Suprapubic skin (tissue), 4 donors: ENCODE measurements at regions not wholly inside any gene's neighbourhood (a gene's known extent, or its start where the extent isn't known, plus 50 kb on each side); places are given as distances from the start of the nearest gene placed in this dataset.
"Not testable (repeated sequence)": the region's sequence is repeated elsewhere in the genome, so short reads cannot be mapped to it uniquely, and the experiment has no call there.

Experiments
- DNase-seq, 2 donors: peaks; one replicate each; pipeline ENCODE4 v3.0.0-alpha.2; 2019; ENCODE audit warnings: low spot score in 2 of 2
- H3K27ac ChIP-seq: fragments of 200-600 bp; sonication (generic); one replicate; pipeline ENCODE4 v1.5.1; 2019
- H3K27me3 ChIP-seq: fragments of 200-600 bp; sonication (generic); one replicate; pipeline ENCODE4 v1.5.1; 2019
- H3K36me3 ChIP-seq: fragments of 200-600 bp; sonication (generic); one replicate; pipeline ENCODE4 v1.5.1; 2019
- H3K4me1 ChIP-seq: fragments of 200-600 bp; sonication (generic); one replicate; pipeline ENCODE4 v1.5.1; 2019
- H3K4me3 ChIP-seq: fragments of 200-600 bp; sonication (generic); one replicate; pipeline ENCODE4 v1.5.1; 2019; ENCODE audit warnings: mild to moderate bottlenecking
- H3K9me3 ChIP-seq: fragments of 200-600 bp; sonication (generic); one replicate; pipeline ENCODE4 v1.5.1; 2019
- EP300 ChIP-seq: sonication (generic); formaldehyde crosslinking; IDR thresholded peaks from one replicate; pipeline ENCODE4 v1.6.1; 2017; ENCODE audit warnings: antibody characterized with exemption
- POLR2A ChIP-seq, 2 donors: fragments of 450-650 bp; IDR thresholded peaks; one replicate each; pipeline ENCODE4 v1.6.1; 2017; ENCODE audit warnings: antibody characterized with exemption in 2 of 2, mild to moderate bottlenecking in 2 of 2, moderate library complexity in 2 of 2
- POLR2AphosphoS5 ChIP-seq, 3 donors: sonication (generic); formaldehyde crosslinking; IDR thresholded peaks; one replicate each; pipeline ENCODE4 v1.6.1; 2017; ENCODE audit warnings: antibody characterized with exemption in 3 of 3
- WGBS: methylation state at CpG from one replicate; pipeline ENCODE4 v1.1.5; 2018; 5-methylcytosine and 5-hydroxymethylcytosine counted together
- TF ChIP-seq, protein P1 (sequence below), 2 donors: fragments of 200-600 bp in 1 of 2; fragments of 450-650 bp in 1 of 2; sonication (generic) in 1 of 2; IDR thresholded peaks; one replicate each; pipeline ENCODE4 v1.5.1; 2016 to 2019; ENCODE audit warnings: antibody characterized with exemption in 2 of 2, mild to moderate bottlenecking in 1 of 2, moderate library complexity in 1 of 2

DNA sequence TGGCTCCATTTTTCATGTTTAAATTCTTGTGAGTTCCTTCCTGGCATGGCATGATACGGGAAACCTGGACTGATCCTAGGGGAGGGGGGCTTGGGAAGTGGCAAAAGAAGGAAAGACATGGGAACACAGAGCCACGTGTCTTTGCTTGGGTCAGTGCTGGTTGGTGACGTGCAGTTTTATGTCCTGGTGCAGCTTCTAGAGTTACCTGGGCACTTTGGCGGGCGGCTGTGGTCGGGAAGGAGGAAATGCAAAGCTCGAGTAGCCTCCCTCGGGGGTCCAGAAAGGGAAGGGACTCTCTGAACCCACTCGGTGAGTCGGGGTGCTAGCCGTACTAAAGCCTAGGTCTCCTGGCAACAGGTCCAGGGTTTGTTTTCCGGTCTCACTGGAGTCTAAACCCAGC lies 94.6 kb downstream of the APOB start:
- Histone ChIP-seq H3K36me3 (no peaks in the 10 kb centered on the region), H3K4me1 (no peaks in the 10 kb centered on the region), H3K9me3 (no peaks in the 10 kb centered on the region), H3K27me3 (peaks cover 5% of the 10 kb centered on the region), H3K27ac (no peak overlapping the region), H3K4me3 (no peak overlapping the region)
- TF ChIP-seq EP300 (no peak), POLR2A (IDR thresholded peaks at IDR 0.05) (no peak), POLR2AphosphoS5 (IDR thresholded peaks at IDR 0.05) (no peak)
- TF ChIP-seq, protein P1, sequence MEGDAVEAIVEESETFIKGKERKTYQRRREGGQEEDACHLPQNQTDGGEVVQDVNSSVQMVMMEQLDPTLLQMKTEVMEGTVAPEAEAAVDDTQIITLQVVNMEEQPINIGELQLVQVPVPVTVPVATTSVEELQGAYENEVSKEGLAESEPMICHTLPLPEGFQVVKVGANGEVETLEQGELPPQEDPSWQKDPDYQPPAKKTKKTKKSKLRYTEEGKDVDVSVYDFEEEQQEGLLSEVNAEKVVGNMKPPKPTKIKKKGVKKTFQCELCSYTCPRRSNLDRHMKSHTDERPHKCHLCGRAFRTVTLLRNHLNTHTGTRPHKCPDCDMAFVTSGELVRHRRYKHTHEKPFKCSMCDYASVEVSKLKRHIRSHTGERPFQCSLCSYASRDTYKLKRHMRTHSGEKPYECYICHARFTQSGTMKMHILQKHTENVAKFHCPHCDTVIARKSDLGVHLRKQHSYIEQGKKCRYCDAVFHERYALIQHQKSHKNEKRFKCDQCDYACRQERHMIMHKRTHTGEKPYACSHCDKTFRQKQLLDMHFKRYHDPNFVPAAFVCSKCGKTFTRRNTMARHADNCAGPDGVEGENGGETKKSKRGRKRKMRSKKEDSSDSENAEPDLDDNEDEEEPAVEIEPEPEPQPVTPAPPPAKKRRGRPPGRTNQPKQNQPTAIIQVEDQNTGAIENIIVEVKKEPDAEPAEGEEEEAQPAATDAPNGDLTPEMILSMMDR (IDR thresholded peaks at IDR 0.05): no peak
- DNase-seq: no peak
- 84% methylated on average over 12 of the region's 12 CpGs for WGBS

DNA sequence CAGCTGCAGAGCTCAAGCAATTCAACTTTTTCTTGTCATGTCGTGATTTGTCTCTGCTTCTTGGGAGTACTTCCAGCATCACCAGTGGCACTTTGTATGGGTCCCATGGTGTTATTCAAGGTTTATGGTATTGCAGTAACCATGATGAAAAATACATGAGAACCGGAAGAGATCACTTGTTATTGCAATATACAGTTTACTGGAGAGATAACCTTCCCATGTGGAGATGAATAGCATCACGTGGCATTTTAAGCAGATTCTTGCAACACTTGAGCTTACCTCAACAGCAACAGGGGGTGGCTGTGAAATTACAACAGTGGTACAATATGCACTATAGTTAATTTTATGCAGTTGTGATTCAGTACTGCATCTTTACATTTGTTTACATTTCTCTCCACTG lies 97.4 kb downstream of the APOB start:
- Histone ChIP-seq H3K4me3 (no peak overlapping the region), H3K4me1 (no peaks in the 10 kb centered on the region), H3K36me3 (no peaks in the 10 kb centered on the region), H3K27me3 (peaks cover 6% of the 10 kb centered on the region), H3K9me3 (no peaks in the 10 kb centered on the region), H3K27ac (no peak overlapping the region)
- TF ChIP-seq POLR2A (IDR thresholded peaks at IDR 0.05) (no peak), POLR2AphosphoS5 (IDR thresholded peaks at IDR 0.05) (no peak), EP300 (no peak)
- TF ChIP-seq, protein P1 (IDR thresholded peaks at IDR 0.05): no peak
- 84% methylated on average over 3 of the region's 3 CpGs for WGBS
- DNase-seq: no peak

DNA sequence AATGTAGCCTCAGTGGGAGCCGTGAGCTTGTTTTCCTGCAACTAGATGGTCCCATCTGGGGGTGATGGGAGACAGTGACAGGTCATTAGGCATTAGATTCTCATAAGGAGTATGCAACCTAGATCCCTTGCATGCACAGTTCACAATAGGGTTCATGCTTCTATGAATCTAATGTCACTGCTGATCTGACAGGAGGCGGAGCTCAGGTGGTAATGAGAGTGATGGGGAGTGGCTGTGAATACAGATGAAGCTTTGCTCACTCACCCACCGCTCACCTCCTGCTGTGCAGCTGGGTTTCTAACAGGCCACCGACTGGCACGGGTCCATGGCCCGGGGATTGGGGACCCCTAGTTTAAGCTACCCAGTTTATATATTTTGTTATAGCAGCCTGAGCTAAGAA lies 100.2 kb downstream of the APOB start:
- not testable (repeated sequence) for DNase-seq, H3K27ac ChIP-seq, H3K27me3 ChIP-seq, H3K4me3 ChIP-seq, H3K4me1 ChIP-seq, H3K9me3 ChIP-seq, H3K36me3 ChIP-seq
- 85% methylated on average over 6 of the region's 6 CpGs for WGBS

DNA sequence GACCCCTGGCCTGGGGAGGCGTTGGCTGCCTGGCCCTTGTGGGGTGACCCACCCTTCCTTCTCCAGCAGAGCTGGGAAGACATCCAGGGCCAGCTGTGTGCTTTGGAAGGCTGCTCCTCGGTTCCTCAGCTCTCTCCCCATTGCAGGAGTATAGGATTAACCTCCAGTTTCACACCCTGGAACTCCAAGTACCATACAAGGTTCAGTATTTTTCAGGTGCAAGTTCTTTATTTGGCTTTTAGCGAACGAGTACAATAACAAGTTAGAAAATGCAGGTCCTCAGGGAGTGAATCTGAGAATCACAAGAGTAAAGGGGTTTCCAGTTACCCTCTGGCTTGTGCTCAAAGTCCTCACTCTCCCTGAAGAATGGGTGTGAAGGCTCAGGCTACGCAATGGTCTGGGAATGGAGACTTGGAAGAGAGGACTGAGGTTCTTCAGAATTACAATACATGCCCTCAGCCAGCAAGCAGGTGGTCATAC lies 101.2 kb downstream of the APOB start:
- H3K4me1 ChIP-seq: no peaks in the 10 kb centered on the region
- 66% methylated on average over 5 of the region's 5 CpGs for WGBS
- H3K27ac ChIP-seq: no peak overlapping the region
- no peaks in the 10 kb centered on the region for H3K9me3 ChIP-seq
- peaks cover 9% of the 10 kb centered on the region for H3K27me3 ChIP-seq
- no peak for TF ChIP-seq EP300
- no peak for TF ChIP-seq POLR2AphosphoS5 (IDR thresholded peaks at IDR 0.05)
- no peak for TF ChIP-seq POLR2A (IDR thresholded peaks at IDR 0.05)
- TF ChIP-seq, protein P1 (IDR thresholded peaks at IDR 0.05): no peak
- H3K36me3 ChIP-seq: no peaks in the 10 kb centered on the region
- no peak for DNase-seq
- H3K4me3 ChIP-seq: no peak overlapping the region

DNA sequence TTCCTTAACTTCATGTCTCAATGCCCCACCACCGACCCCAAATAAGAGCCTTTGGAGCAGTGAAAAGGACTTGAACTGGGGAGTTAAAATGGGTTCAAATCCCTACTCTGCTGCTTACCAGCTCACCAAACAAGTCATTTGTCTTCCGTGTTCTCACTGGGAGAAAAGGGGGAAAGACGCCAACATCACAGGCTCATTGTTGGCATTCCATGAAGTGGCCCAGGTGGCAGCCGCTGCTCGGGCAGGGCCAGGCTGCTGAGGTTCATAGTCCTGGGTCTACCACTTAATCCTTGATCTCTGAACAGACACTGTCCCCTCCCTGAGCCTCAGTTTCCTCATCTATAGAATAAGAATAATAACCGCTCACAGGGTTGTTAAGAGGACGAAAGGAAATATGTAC lies 103.0 kb downstream of the APOB start:
- Histone ChIP-seq H3K27me3 (peaks cover 9% of the 10 kb centered on the region), H3K36me3 (no peaks in the 10 kb centered on the region), H3K4me1 (peaks cover 2% of the 10 kb centered on the region), H3K4me3 (no peak overlapping the region), H3K9me3 (no peaks in the 10 kb centered on the region), H3K27ac (no peak overlapping the region)
- DNase-seq: no peak
- 94% methylated on average over 7 of the region's 7 CpGs for WGBS
- no peak for TF ChIP-seq POLR2A (IDR thresholded peaks at IDR 0.05)
- TF ChIP-seq, protein P1 (IDR thresholded peaks at IDR 0.05): no peak
- TF ChIP-seq EP300: no peak
- no peak for TF ChIP-seq POLR2AphosphoS5 (IDR thresholded peaks at IDR 0.05)
